ENCODE measurements at regions not wholly inside any gene's neighbourhood (a gene's known extent, or its start where the extent isn't known, plus 50 kb on each side); places are given as distances from the start of the nearest gene placed in this dataset.

- TF ChIP-seq DMBX1 (CRISPR knock-in tag; IDR thresholded peaks at IDR 0.05; ENCODE audit: borderline replicate concordance) (no peak), POLR2G (IDR thresholded peaks at IDR 0.05; ENCODE audit: low read depth, low read length) (no peak), ZFP30 (CRISPR knock-in tag; IDR thresholded peaks at IDR 0.05; ENCODE audit: borderline replicate concordance) (no peak), EZH2 (IDR thresholded peaks at IDR 0.05; ENCODE audit: borderline replicate concordance, low read depth, low read length) (no peak), ETS2 (tag; IDR thresholded peaks at IDR 0.05; ENCODE audit: borderline replicate concordance, poor library complexity, severe bottlenecking) (no peak)
Observed at GRCh38 chr16:52741351-52741750, 194.4 kb upstream of the TOX3 start (continued).

- no peak overlapping the region for H3K27ac ChIP-seq (ENCODE audit: extremely low read depth, low read depth, low read length)
- 0% methylated on average over 4 of the region's 4 CpGs for WGBS (ENCODE audit: insufficient coverage, low coverage, missing lambda C conversion rate)
- H3K4me2 ChIP-seq (ENCODE audit: insufficient read depth, low read length) = no peak overlapping the region
- DNase-seq (ENCODE audit: extremely low read depth in 1 of 4, low spot score in 3 of 4) = no peak
- H3K36me3 ChIP-seq (ENCODE audit: control insufficient read depth, insufficient read depth, low read length) = no peaks in the 10 kb centered on the region
- H3K9me1 ChIP-seq (ENCODE audit: control insufficient read depth, insufficient read depth, low read length) = no peaks in the 10 kb centered on the region
- no peaks in the 10 kb centered on the region for H3K27me3 ChIP-seq (ENCODE audit: control insufficient read depth in 2 of 2, insufficient read depth in 2 of 2, low read length in 2 of 2)
- POLR2A ChIA-PET = interaction anchor here (0.5 kb wide), 1 partner anchor 23 kb away, joined by 3 read pairs; no protein-coding TSS in a partner anchor
- intact Hi-C loops (cut with micrococcal nuclease) = no loop called here
- no peaks in the 10 kb centered on the region for H3K79me2 ChIP-seq (ENCODE audit: control insufficient read depth, insufficient read depth, low read length)
- no peak overlapping the region for H3K4me3 ChIP-seq
- no peak overlapping the region for H3K9ac ChIP-seq (ENCODE audit: insufficient read depth in 1 of 2, low read depth in 2 of 2, low read length in 2 of 2)
- ATAC-seq = no peak
- no peak overlapping the region for H2AFZ ChIP-seq (ENCODE audit: low read depth, low read length)
- no peaks in the 10 kb centered on the region for H3K9me3 ChIP-seq (replicated peaks; ENCODE audit: control insufficient read depth, insufficient read depth, low read depth, low read length)
- H4K20me1 ChIP-seq (replicated peaks; ENCODE audit: control insufficient read depth, insufficient read depth, low read length) = no peaks in the 10 kb centered on the region
- in situ Hi-C loops (cut with MboI) = no loop called here
- no peak for FAIRE-seq
- no peaks in the 10 kb centered on the region for H3K4me1 ChIP-seq (replicated peaks in 1 of 2; ENCODE audit: control insufficient read depth in 2 of 2, insufficient read depth in 2 of 2, low read length in 2 of 2)
- BruUV-seq (replicated peaks) = no TSS peak
- CTCF ChIA-PET (ENCODE audit: low intra/inter-chr PET ratio) = no interaction called here
- TF ChIP-seq, protein P1, sequence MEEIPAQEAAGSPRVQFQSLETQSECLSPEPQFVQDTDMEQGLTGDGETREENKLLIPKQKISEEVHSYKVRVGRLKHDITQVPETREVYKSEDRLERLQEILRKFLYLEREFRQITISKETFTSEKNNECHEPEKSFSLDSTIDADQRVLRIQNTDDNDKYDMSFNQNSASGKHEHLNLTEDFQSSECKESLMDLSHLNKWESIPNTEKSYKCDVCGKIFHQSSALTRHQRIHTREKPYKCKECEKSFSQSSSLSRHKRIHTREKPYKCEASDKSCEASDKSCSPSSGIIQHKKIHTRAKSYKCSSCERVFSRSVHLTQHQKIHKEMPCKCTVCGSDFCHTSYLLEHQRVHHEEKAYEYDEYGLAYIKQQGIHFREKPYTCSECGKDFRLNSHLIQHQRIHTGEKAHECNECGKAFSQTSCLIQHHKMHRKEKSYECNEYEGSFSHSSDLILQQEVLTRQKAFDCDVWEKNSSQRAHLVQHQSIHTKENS (CRISPR knock-in tag; IDR thresholded peaks at IDR 0.05) = no peak
- no peak for TF ChIP-seq TEAD1 (CRISPR knock-in tag; IDR thresholded peaks at IDR 0.05)
- no peak for TF ChIP-seq PBX2 (CRISPR knock-in tag; IDR thresholded peaks at IDR 0.05; ENCODE audit: low read depth)
- TF ChIP-seq PBX2 (tag; conservative IDR thresholded peaks at IDR 0.05; ENCODE audit: low read depth) = no peak
- no peak for TF ChIP-seq FOXK2 (conservative IDR thresholded peaks at IDR 0.05 in 1 of 2, IDR thresholded peaks at IDR 0.05 in 1 of 2; ENCODE audit: low read depth in 2 of 2)
- no peak for TF ChIP-seq CBFB (CRISPR knock-in tag; IDR thresholded peaks at IDR 0.05)
- TF ChIP-seq ZNF764 (CRISPR knock-in tag; IDR thresholded peaks at IDR 0.05; ENCODE audit: low read depth) = no peak
- TF ChIP-seq NCOA4 (IDR thresholded peaks at IDR 0.05; ENCODE audit: partially characterized antibody) = no peak
- TF ChIP-seq SPI1 (IDR thresholded peaks at IDR 0.05; ENCODE audit: borderline replicate concordance, low read depth, low read length) = no peak
- no peak for TF ChIP-seq BHLHE40 (IDR thresholded peaks at IDR 0.05; ENCODE audit: low read length)
- TF ChIP-seq NUFIP1 (IDR thresholded peaks at IDR 0.05; ENCODE audit: partially characterized antibody) = no peak
- no peak for TF ChIP-seq TAL1 (IDR thresholded peaks at IDR 0.05)
- TF ChIP-seq, protein P2, sequence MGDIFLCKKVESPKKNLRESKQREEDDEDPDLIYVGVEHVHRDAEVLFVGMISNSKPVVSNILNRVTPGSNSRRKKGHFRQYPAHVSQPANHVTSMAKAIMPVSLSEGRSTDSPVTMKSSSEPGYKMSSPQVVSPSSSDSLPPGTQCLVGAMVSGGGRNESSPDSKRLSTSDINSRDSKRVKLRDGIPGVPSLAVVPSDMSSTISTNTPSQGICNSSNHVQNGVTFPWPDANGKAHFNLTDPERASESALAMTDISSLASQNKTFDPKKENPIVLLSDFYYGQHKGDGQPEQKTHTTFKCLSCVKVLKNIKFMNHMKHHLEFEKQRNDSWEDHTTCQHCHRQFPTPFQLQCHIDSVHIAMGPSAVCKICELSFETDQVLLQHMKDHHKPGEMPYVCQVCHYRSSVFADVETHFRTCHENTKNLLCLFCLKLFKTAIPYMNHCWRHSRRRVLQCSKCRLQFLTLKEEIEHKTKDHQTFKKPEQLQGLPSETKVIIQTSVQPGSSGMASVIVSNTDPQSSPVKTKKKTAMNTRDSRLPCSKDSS (IDR thresholded peaks at IDR 0.05; ENCODE audit: low read depth, partially characterized antibody) = no peak
Observed at GRCh38 chr16:52740766-52741165, 193.8 kb upstream of the TOX3 start.
